ENCODE measurements at regions not wholly inside any gene's neighbourhood (a gene's known extent, or its start where the extent isn't known, plus 50 kb on each side); places are given as distances from the start of the nearest gene placed in this dataset.

GRCh38 chr21:33121715-33122475 is 52.0 kb downstream of the OLIG1 start:
- Histone ChIP-seq H3K4me1 (ENCODE audit: control insufficient read depth, insufficient read depth, low read length) (no peaks in the 10 kb centered on the region), H3K36me3 (ENCODE audit: insufficient read depth, low read length) (no peaks in the 10 kb centered on the region), H3K27me3 (ENCODE audit: control insufficient read depth, insufficient read depth, low read length) (peaks cover 67% of the 10 kb centered on the region), H3K9ac (ENCODE audit: low read depth, low read length) (no peak overlapping the region), H3K4me3 (ENCODE audit: low read length) (no peak overlapping the region), H3K4me2 (ENCODE audit: low read length) (no peak overlapping the region), H3K9me3 (replicated peaks; ENCODE audit: low read length) (no peaks in the 10 kb centered on the region)

GRCh38 chr21:33122507-33122906 is 52.6 kb downstream of the OLIG1 start:
- Histone ChIP-seq H3K9ac (ENCODE audit: low read depth, low read length) (no peak overlapping the region), H3K4me1 (ENCODE audit: control insufficient read depth, insufficient read depth, low read length) (peaks cover 3% of the 10 kb centered on the region), H3K36me3 (ENCODE audit: insufficient read depth, low read length) (no peaks in the 10 kb centered on the region)

GRCh38 chr21:33123374-33124123 is 53.6 kb downstream of the OLIG1 start:
- Histone ChIP-seq H3K4me3 (ENCODE audit: low read length) (no peak overlapping the region), H3K9me3 (replicated peaks; ENCODE audit: low read length) (no peaks in the 10 kb centered on the region), H3K36me3 (ENCODE audit: insufficient read depth, low read length) (no peaks in the 10 kb centered on the region), H3K4me2 (ENCODE audit: low read length) (no peak overlapping the region), H3K4me1 (ENCODE audit: control insufficient read depth, insufficient read depth, low read length) (peaks cover 3% of the 10 kb centered on the region), H3K9ac (ENCODE audit: low read depth, low read length) (no peak overlapping the region), H3K27me3 (ENCODE audit: control insufficient read depth, insufficient read depth, low read length) (peaks cover 66% of the 10 kb centered on the region)

More at GRCh38 chr21:33122507-33122906, 52.6 kb downstream of the OLIG1 start:
- no peak overlapping the region for H3K4me3 ChIP-seq (ENCODE audit: low read length)
- no peak overlapping the region for H3K4me2 ChIP-seq (ENCODE audit: low read length)
- no peaks in the 10 kb centered on the region for H3K9me3 ChIP-seq (replicated peaks; ENCODE audit: low read length)
- peaks cover 65% of the 10 kb centered on the region for H3K27me3 ChIP-seq (ENCODE audit: control insufficient read depth, insufficient read depth, low read length)

GRCh38 chr21:33124889-33125288 is 54.9 kb downstream of the OLIG1 start:
- H3K9ac ChIP-seq (ENCODE audit: low read depth, low read length), result no peak overlapping the region
- no peak overlapping the region for H3K4me2 ChIP-seq (ENCODE audit: low read length)
- H3K9me3 ChIP-seq (replicated peaks; ENCODE audit: low read length), result no peaks in the 10 kb centered on the region
- H3K27me3 ChIP-seq (ENCODE audit: control insufficient read depth, insufficient read depth, low read length), result peaks cover 58% of the 10 kb centered on the region
- no peaks in the 10 kb centered on the region for H3K36me3 ChIP-seq (ENCODE audit: insufficient read depth, low read length)
- H3K4me1 ChIP-seq (ENCODE audit: control insufficient read depth, insufficient read depth, low read length), result peaks cover 3% of the 10 kb centered on the region
- no peak overlapping the region for H3K4me3 ChIP-seq (ENCODE audit: low read length)

GRCh38 chr21:33125680-33126375 is 55.9 kb downstream of the OLIG1 start:
- no peak overlapping the region for H3K9ac ChIP-seq (ENCODE audit: low read depth, low read length)
- H3K4me2 ChIP-seq (ENCODE audit: low read length), result no peak overlapping the region
- H3K27me3 ChIP-seq (ENCODE audit: control insufficient read depth, insufficient read depth, low read length), result peaks cover 62% of the 10 kb centered on the region
- H3K4me3 ChIP-seq (ENCODE audit: low read length), result no peak overlapping the region
- no peaks in the 10 kb centered on the region for H3K9me3 ChIP-seq (replicated peaks; ENCODE audit: low read length)
- H3K4me1 ChIP-seq (ENCODE audit: control insufficient read depth, insufficient read depth, low read length), result peaks cover 3% of the 10 kb centered on the region
- no peaks in the 10 kb centered on the region for H3K36me3 ChIP-seq (ENCODE audit: insufficient read depth, low read length)

- no peaks in the 10 kb centered on the region for H3K9me3 ChIP-seq (replicated peaks; ENCODE audit: low read length)
- H3K4me1 ChIP-seq (ENCODE audit: control insufficient read depth, insufficient read depth, low read length), result peaks cover 3% of the 10 kb centered on the region
- no peak overlapping the region for H3K4me3 ChIP-seq (ENCODE audit: low read length)
- no peaks in the 10 kb centered on the region for H3K36me3 ChIP-seq (ENCODE audit: insufficient read depth, low read length)
- no peak overlapping the region for H3K9ac ChIP-seq (ENCODE audit: low read depth, low read length)
- H3K4me2 ChIP-seq (ENCODE audit: low read length), result no peak overlapping the region
- H3K27me3 ChIP-seq (ENCODE audit: control insufficient read depth, insufficient read depth, low read length), result peaks cover 59% of the 10 kb centered on the region
Observed at GRCh38 chr21:33126569-33126968, 56.6 kb downstream of the OLIG1 start.

GRCh38 chr21:33127154-33127867 is 57.4 kb downstream of the OLIG1 start:
- Histone ChIP-seq H3K9ac (ENCODE audit: low read depth, low read length) (no peak overlapping the region), H3K4me1 (ENCODE audit: control insufficient read depth, insufficient read depth, low read length) (peaks cover 3% of the 10 kb centered on the region), H3K4me2 (ENCODE audit: low read length) (peak overlapping the region; percentile 79), H3K4me3 (ENCODE audit: low read length) (peak overlapping the region; percentile 63), H3K36me3 (ENCODE audit: insufficient read depth, low read length) (no peaks in the 10 kb centered on the region), H3K9me3 (replicated peaks; ENCODE audit: low read length) (no peaks in the 10 kb centered on the region), H3K27me3 (ENCODE audit: control insufficient read depth, insufficient read depth, low read length) (peaks cover 58% of the 10 kb centered on the region)

- Histone ChIP-seq H3K4me3 (ENCODE audit: low read length) (no peak overlapping the region), H3K9me3 (replicated peaks; ENCODE audit: low read length) (no peaks in the 10 kb centered on the region), H3K4me2 (ENCODE audit: low read length) (no peak overlapping the region), H3K4me1 (ENCODE audit: control insufficient read depth, insufficient read depth, low read length) (peaks cover 3% of the 10 kb centered on the region), H3K36me3 (ENCODE audit: insufficient read depth, low read length) (no peaks in the 10 kb centered on the region), H3K9ac (ENCODE audit: low read depth, low read length) (no peak overlapping the region), H3K27me3 (ENCODE audit: control insufficient read depth, insufficient read depth, low read length) (peaks cover 58% of the 10 kb centered on the region)
Observed at GRCh38 chr21:33127868-33128242, 57.9 kb downstream of the OLIG1 start.

- Histone ChIP-seq H3K9me3 (replicated peaks; ENCODE audit: low read length) (no peaks in the 10 kb centered on the region), H3K4me2 (ENCODE audit: low read length) (no peak overlapping the region), H3K27me3 (ENCODE audit: control insufficient read depth, insufficient read depth, low read length) (peaks cover 54% of the 10 kb centered on the region), H3K36me3 (ENCODE audit: insufficient read depth, low read length) (no peaks in the 10 kb centered on the region), H3K9ac (ENCODE audit: low read depth, low read length) (no peak overlapping the region), H3K4me3 (ENCODE audit: low read length) (no peak overlapping the region), H3K4me1 (ENCODE audit: control insufficient read depth, insufficient read depth, low read length) (peaks cover 3% of the 10 kb centered on the region)
Observed at GRCh38 chr21:33128538-33128937, 58.6 kb downstream of the OLIG1 start.

GRCh38 chr21:33132054-33132453 is 62.1 kb downstream of the OLIG1 start:
- Histone ChIP-seq H3K4me3 (ENCODE audit: low read length) (no peak overlapping the region), H3K9ac (ENCODE audit: low read depth, low read length) (no peak overlapping the region), H3K4me2 (ENCODE audit: low read length) (no peak overlapping the region), H3K36me3 (ENCODE audit: insufficient read depth, low read length) (no peaks in the 10 kb centered on the region), H3K4me1 (ENCODE audit: control insufficient read depth, insufficient read depth, low read length) (peaks cover 3% of the 10 kb centered on the region), H3K9me3 (replicated peaks; ENCODE audit: low read length) (no peaks in the 10 kb centered on the region), H3K27me3 (ENCODE audit: control insufficient read depth, insufficient read depth, low read length) (peaks cover 58% of the 10 kb centered on the region)

- no peak overlapping the region for H3K4me2 ChIP-seq (ENCODE audit: low read length)
- no peaks in the 10 kb centered on the region for H3K9me3 ChIP-seq (replicated peaks; ENCODE audit: low read length)
- H3K36me3 ChIP-seq (ENCODE audit: insufficient read depth, low read length), result no peaks in the 10 kb centered on the region
- no peak overlapping the region for H3K9ac ChIP-seq (ENCODE audit: low read depth, low read length)
- H3K4me1 ChIP-seq (ENCODE audit: control insufficient read depth, insufficient read depth, low read length), result no peaks in the 10 kb centered on the region
- no peak overlapping the region for H3K4me3 ChIP-seq (ENCODE audit: low read length)
- H3K27me3 ChIP-seq (ENCODE audit: control insufficient read depth, insufficient read depth, low read length), result peaks cover 49% of the 10 kb centered on the region
Observed at GRCh38 chr21:33133892-33134291, 64.0 kb downstream of the OLIG1 start.
